ENCODE measurements at regions not wholly inside any gene's neighbourhood (a gene's known extent, or its start where the extent isn't known, plus 50 kb on each side); places are given as distances from the start of the nearest gene placed in this dataset.

DNA sequence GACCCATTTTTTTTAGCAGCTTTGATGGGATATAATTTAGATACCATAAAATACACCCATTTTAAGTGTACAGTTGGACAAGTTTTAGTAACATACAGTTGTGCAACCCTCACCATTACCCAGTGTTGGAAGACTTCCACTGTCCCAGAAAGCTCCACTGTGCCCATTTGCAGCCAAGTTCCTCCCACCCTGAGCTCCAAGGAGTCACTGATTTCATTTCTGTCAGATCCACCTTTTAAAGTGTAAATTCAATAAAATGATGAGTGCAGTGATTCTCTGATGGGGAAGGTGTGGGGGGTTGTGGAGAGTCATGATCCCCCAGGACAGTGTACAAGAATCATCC is 93.2 kb upstream of the IGF1R start:
- DNase-seq (ENCODE audit: low read depth): no peak

DNA sequence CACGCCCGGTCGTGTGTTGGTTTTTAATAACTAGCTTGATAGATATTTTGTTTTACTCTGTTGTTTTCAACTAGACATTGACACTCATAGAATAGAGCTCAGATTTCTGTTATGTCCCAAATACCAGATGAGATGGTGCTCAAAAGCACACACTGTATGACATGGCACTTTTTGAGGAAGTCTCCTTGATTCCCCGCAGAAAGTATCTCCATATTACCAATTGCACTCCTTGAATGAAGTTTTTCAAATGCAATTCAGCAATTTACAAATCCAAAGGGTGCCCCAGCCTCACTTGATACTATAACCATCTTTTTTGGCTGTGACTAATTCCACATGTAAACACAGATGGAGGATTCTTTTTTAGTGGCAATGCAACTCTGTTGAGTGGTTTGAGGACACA is 92.0 kb upstream of the IGF1R start:
- no peak for DNase-seq (ENCODE audit: low read depth)

DNA sequence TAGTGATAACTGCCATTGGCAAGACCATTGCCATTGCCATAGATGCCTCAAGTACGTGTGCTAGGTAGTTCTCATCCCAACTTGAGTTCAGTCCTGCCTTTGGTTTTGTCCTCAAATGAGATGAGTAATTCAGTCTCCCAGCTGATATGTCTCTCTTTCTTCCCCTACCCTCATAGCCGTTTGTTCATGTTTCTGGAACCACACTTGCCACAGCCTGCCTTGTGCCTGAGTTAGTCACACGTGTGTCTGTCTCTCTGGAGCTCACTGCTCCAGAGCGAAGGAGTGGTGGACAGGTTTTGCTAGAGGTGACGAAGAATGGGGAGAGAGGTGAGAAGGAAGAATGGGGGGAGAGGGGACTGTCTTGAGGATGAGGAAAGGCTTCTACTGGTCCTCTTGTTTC is 88.0 kb upstream of the IGF1R start:
- no peak for DNase-seq (ENCODE audit: low read depth)

DNA sequence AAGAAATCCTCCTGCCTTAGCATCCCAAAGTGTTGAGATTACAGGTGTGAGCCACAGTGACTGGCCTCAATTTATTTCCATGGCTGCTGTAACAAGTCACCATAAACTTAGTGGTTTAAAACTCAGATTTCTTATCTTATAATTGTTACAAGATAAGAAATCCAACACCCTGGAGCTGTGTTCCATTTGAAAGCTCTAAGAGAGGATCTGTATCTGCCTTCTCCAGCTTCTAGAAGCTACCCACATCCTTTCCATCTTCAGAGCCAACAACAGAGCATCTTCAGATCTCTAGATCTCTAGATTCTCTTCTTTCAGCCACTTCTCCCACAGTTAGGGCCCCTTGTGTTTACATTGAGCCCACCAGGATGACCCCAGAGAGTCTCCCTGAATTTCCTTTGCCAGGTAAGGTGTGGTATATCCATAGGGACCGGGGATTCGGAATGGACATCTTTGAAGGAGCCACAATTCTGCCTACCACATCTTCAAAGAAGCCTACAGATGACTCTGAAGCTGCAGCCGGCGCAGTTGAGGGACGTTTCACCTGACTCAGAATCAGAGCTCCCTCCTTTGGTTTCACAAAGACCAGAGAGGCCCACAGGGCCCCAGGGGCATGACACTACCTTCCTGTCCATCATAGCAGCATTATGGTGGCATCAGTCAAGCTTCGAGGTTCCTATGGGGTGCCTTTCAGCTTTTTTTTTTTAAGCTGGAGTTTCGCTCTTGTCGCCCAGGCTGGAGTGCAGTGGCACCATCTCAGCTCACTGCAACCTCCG is 87.0 kb upstream of the IGF1R start:
- DNase-seq (ENCODE audit: low read depth): no peak

DNA sequence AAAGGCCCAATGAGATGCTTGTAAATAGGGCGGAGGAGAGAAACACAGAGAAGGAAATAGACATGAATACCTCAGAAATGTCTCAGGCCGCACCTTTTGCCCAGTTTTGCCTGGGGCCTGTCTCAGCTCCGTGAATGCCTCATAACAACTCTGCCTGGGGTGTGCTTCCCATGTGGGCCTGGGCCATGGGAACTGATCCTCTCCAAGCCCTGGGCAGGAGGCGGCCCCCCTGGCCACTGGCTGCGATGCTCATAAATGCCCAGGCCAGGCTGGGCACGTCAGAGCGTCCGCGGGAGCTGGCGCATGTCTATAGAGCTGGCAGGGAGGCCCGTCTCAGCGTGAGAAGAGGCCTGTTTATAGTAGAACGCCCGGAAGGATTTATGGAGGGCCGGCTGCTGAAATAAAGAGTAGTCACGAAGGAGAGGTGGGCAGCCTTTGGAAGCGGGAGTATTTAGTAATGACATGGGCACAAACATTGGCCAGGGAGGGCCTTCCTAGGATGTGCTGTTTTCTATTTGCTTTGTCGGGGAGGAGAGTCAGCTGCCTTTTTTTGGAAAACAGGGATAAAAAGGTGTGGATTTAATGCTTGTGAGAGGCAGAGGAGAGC is 85.9 kb upstream of the IGF1R start:
- no peak for DNase-seq (ENCODE audit: low read depth)

DNA sequence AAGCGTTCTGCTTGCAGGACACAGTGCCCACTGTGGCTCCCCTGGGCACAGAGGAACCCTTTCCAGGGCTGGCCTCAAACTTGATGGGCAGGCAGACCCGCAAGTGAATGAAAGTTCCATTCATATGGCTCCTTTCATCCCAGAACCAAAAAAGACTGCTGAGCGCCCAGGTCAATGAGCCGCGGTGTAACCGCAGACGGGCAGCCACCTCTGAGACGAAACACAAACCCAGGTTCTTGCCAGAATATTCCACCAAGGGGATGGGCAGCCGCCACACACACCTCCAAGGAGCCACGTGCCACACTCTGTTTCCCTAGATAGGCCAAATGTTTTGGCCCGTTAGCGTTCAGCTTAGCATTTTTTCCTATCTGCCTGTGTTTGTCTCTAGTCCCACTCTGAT is 82.8 kb upstream of the IGF1R start:
- DNase-seq (ENCODE audit: low read depth): no peak

DNA sequence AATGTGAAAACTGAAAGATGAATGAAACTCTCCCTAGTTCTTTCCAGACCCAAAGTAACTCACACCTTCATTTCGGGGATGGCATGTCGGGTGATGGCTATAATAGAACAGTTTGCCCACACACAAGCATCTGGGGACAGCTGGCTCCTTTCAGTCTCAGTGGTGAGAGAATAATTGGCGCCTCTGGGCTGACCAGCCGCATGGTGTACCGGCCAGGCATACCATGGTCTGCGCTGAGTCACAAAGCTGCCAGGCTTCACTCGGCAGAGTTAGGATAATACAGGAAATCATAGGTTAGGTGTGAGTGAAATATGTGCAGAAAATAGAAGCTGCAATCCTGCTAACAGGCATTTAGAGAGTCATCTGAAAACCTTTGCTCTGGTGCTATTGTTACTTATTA is 80.4 kb upstream of the IGF1R start:
- no peak for DNase-seq (ENCODE audit: low read depth)

DNA sequence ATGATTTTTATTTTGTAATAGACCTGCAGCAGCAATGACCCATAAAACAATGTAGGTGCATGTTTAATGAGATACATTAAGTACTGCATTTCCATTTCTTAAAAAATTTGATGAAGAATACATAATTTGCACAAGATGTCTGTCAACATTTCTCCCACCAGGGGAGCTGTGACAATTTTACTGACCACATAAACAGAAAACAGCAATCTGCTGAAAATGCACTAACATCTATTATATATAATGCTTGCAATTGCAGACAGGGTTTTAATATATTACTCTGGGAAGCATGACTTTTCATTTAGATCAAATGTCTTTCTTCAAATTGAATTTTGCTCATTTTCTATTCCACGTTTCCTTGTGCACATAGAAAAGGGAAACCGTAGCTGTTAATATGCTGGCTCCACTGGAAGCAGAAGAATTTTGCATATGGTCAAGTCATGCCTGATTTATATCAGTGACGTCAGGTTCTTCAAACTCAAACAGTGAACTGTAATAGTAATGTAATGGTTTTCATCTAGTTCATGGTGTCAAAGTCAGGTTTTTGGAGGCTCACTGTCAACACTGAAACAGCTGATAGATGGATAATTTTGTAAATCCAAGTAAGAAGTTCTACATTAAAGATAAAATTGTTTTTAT is 79.8 kb upstream of the IGF1R start:
- no peak for DNase-seq (ENCODE audit: low read depth)

DNA sequence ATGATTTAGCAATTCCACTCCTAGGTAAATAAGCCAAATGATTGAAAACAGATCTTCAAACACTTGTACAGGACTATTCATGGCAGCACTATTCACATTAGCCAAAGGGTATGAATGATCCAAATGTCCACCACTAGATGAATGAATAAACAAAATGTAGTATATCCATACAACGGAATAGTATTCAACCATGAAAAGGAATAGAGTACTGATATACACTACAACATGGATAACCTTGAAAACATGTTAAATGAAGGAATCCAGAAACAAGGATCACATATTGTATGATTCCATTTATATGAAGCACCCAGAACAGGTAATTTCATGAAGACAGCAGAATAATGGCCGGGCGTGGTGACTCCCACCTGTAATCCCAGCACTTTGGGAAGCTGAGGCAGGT is 78.2 kb upstream of the IGF1R start:
- no peak for DNase-seq (ENCODE audit: low read depth)

DNA sequence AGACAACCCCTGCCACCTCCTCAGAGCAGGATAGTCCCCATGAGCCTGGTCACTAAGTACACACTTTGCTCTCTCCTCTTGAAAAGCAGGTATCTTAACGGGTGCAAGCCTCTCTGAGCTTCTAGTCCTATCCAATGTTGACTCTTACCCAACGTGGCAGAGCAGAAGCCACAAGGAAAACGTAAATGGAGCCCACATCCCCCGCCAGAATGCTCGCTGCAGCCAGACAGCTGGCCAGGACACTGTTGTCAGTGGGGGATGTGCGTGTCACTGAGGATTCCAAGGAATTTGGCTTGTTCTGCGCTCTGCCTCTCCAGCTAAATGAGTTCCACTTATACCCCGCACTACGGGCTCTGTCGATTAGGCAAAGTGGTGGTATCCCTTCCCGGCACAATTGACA is 67.8 kb upstream of the IGF1R start:
- DNase-seq (ENCODE audit: low read depth): no peak

DNA sequence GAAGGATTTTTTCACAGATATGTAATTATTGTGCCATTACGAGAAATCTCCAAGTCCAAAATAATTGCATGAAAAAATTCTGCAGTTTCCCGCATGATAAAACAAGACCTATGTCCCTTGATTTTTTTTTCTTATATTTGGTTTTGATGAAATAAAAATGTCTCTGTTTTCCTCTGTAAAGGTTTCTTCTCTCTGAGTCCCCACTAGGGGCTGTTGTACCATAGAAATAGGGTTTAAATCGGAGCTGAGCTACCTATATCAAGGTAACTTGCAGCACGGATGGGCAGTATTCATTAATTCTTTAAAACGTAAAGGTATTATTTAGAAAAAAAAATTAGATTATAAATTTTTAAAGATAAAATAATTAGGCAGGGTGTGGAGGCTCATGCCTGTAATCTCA is 66.6 kb upstream of the IGF1R start:
- no peak for DNase-seq (ENCODE audit: low read depth)

DNA sequence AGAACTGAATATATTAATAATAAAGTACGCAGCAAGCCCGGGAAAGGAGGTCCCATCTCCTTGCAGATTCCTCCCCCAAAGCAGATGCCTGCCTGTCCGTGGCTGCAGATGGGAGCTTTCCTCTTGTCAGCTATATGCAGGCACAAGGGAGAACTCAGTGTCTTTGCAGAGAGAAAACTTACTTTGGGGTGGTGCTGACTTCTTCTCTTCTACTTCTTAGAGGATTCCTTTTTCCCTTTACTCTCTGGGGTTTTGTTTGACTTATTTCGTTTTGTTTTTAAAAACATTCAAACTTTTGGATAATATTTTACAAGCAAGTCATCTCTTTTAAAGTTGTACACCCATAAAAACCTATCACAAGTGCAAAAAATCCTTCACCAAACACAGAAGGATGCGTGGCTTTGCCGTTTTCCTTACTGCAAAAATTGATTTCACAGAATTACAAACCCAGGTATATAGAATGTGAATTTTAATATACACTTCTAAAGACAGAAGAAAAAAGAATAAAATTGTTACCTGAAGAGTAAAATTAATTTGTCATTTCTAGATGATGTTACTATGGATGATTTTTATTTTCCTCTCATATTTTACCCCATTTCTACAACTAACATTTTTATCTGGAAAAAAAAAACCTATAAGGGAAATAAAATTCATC is 65.3 kb upstream of the IGF1R start:
- no peak for DNase-seq (ENCODE audit: low read depth)

DNA sequence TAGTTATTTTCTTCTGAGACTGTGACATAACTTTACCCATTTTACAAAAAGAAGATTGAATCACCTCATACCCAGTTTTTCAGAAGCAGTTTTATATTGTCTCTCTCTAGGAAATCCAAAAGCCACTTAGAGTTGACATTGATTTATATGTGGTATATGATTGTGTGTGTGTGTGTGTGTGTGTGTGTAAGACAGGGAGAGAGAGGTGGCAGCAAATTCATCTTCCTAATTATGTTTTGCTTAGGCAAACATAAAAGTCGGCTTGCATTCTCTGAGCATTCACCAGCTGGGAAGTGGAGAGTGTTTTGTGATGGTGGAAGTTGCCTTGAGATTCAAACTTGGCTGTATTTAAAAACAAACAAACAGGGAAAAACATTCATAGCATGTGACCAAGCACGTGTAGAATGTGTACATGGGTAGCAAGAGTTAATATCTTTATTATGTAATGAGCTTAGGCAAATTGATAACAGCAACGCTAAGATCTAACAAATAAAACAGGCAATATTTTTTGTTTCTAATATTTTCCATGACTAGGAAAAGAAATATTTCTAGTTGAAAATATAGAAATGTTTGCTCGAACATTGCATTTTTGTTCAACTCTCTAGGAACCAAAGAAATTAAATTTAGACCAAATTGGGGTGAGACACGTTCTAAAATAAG is 64.4 kb upstream of the IGF1R start:
- no peak for DNase-seq (ENCODE audit: low read depth)

DNA sequence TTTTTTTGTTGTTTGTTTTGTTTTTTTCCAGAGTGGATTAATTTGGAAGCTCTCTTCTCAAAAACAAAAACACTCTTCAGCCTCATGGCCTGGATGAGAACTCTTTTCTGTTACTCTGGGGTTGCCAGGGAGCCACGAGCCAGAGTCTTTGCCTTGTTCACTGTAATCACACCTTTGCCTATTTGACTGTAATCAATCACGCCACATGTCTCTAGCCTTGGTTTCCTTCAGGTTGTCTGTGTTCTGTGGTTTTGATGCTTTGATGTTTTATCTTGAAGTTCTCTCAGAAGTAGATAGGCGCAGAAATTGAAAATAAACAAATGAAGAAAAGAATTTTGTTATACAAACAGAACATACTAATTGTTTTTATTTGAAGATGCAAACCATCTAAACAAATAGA is 62.3 kb upstream of the IGF1R start:
- DNase-seq (ENCODE audit: low read depth): no peak

DNA sequence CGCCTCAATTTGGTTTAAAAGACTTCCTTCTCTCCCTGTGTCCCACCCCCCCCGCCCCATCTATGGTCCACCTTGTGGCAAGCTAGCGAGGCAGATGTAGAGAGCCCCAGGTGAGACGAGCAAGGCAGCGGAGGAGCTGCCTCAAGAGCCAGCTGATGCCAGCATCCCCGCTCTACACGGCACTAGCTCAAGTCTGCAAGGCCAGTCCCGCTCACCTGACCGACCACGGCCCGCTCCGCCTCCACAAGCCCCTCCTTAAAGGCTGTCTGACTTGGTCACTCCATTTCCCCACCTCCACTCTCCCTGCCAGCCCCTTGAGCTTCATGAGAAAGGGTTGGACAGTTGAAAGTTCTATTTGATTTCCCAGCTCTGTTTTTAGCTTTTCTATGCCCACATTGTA is 56.2 kb upstream of the IGF1R start:
- no peak for DNase-seq (ENCODE audit: low read depth)

DNA sequence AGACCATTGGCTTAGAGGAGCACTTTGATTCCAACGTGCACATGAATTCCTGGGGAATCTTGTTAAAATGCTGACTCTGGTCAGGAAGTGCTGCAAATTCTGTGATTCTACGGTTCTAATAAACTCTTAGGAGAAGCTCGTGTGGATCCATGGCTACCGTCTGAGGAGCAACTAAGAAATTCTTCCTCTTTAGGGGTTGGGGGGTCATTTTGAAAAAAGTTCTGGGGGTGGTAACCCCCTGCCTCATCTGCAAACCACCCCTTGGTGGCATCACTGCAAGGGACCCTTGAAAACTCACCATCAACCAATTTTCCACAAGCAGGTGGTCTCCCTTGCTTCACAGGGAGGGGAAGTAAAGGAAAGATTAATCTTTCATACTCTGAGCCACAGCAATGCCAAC is 52.2 kb upstream of the IGF1R start:
- DNase-seq (ENCODE audit: low read depth): no peak

DNA sequence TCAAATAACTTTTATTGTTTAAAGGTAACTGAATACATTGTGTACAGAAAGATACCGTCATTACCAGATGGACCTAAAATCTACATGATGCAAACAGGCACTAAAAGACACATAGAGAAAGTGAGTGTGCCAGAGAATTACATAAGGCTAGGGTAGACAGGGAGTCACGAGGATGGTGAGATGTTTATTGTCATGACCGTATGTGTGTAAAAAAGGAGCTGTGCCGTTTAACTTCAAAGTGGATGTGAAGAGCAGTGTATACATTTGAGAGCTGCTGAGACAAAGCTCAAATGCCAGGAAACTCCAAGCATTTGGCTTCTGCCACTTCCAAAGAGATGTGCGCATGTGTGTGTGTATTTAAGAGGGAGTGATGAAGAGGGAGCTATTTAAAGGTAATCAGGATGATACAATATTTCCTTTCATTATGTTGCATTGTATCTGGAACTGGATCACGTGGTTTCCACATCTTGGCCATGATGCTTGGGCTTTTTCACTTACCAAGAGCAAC is 51.4 kb upstream of the IGF1R start:
- DNase-seq (ENCODE audit: low read depth): no peak

DNA sequence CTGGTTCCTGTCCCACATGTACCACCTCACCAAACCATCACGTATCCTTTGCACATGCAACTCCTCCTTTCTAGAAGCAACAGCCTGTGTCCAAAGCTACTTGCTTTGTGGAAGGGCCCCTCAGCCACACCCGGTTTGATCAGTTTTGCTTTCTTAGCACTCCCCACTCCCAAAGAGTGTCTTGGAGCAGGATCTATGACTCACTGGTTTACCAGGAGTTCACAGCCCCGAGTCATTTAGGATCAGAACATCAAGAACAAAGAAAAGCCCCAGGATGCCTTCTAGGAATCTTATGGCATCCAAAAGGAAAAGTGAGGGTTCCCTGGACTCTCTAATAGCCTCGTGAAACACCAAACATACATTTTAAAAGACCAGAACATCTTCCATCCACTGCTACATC is 50.7 kb upstream of the IGF1R start:
- no peak for DNase-seq (ENCODE audit: low read depth)
